HEK293 (cell line): ENCODE measurements at regions not wholly inside any gene's neighbourhood (a gene's known extent, or its start where the extent isn't known, plus 50 kb on each side); places are given as distances from the start of the nearest gene placed in this dataset.

Experiments used
- CTCF ChIA-PET: fragments of 350-600 bp; formaldehyde crosslinking; extraction: SDS; loops from one replicate; lab custom pipeline; 2021; ENCODE audit warnings: antibody characterized with exemption; lab: Yijun Ruan, JAX
- POLR2A ChIA-PET: fragments of 300-600 bp; formaldehyde crosslinking; extraction: SDS; loops from one replicate; lab custom pipeline; 2020; ENCODE audit warnings: antibody characterized with exemption, inconsistent platforms; lab: Yijun Ruan, JAX
- H3K27ac ChIP-seq: fragments of 200-500 bp; sonication (Bioruptor generic); 2 replicates; pipeline ENCODE4 v1.5.1; 2014; ENCODE audit warnings: low read depth, low read length, control low read depth, inconsistent platforms; ENCODE audit errors: extremely low read depth
- H3K36me3 ChIP-seq, 2 experiments: fragments of 200-500 bp in 1 of 2; sonication (Bioruptor generic) in 1 of 2; 1 replicate in 1 of 2; 2 replicates in 1 of 2; pipeline ENCODE4 v1.5.1; 2014 to 2017; ENCODE audit warnings: inconsistent platforms in 2 of 2, low read length in 2 of 2; ENCODE audit not compliant: control insufficient read depth in 2 of 2, insufficient read depth in 1 of 2
- H3K4me1 ChIP-seq: fragments of 200-500 bp; sonication (Bioruptor generic); 2 replicates; pipeline ENCODE4 v1.5.1; 2014; ENCODE audit warnings: mild to moderate bottlenecking, low read length, inconsistent platforms; ENCODE audit not compliant: control insufficient read depth, insufficient read depth
- H3K4me3 ChIP-seq: 2 replicates; pipeline ENCODE4 v1.5.1; 2011; ENCODE audit warnings: low read depth, mild to moderate bottlenecking, control low read depth, low read length, moderate library complexity
- H3K9me3 ChIP-seq: fragments of 200-500 bp; sonication (Bioruptor generic); 2 replicates; pipeline ENCODE4 v1.5.1; 2014; ENCODE audit warnings: low read depth, low read length, inconsistent platforms; ENCODE audit not compliant: control insufficient read depth, insufficient read depth
- AEBP2 ChIP-seq: fragments of 450-650 bp; formaldehyde crosslinking; IDR thresholded peaks from 2 replicates; pipeline ENCODE4 v1.5.1; 2016; ENCODE audit warnings: missing biosample characterization, missing genetic modification characterization, borderline replicate concordance
- GLI2 ChIP-seq: fragments of 450-650 bp; formaldehyde crosslinking; IDR thresholded peaks from 2 replicates; pipeline ENCODE4; 2017; ENCODE audit warnings: missing biosample characterization, missing genetic modification characterization, low read depth, borderline replicate concordance
- OSR2 ChIP-seq: fragments of 450-650 bp; formaldehyde crosslinking; IDR thresholded peaks from 2 replicates; pipeline ENCODE4 v1.5.1; 2016; ENCODE audit warnings: missing biosample characterization, missing genetic modification characterization
- PRDM1 ChIP-seq: fragments of 450-650 bp; formaldehyde crosslinking; IDR thresholded peaks from 2 replicates; pipeline ENCODE4; 2016; ENCODE audit warnings: missing biosample characterization, missing genetic modification characterization
- SP3 ChIP-seq: fragments of 450-650 bp; formaldehyde crosslinking; IDR thresholded peaks from 2 replicates; pipeline ENCODE4 v1.5.1; 2016; ENCODE audit warnings: missing biosample characterization, missing genetic modification characterization
- ZIC2 ChIP-seq: fragments of 450-650 bp; formaldehyde crosslinking; IDR thresholded peaks from 2 replicates; pipeline ENCODE4 v1.5.1; 2016; ENCODE audit warnings: missing biosample characterization, missing genetic modification characterization
- ZNF121 ChIP-seq: fragments of 450-650 bp; formaldehyde crosslinking; IDR thresholded peaks from 2 replicates; pipeline ENCODE4 v1.5.1; 2016; ENCODE audit warnings: missing biosample characterization, missing genetic modification characterization
- ZNF146 ChIP-seq: fragments of 450-650 bp; formaldehyde crosslinking; IDR thresholded peaks from 2 replicates; pipeline ENCODE4 v1.5.1; 2016; ENCODE audit warnings: missing biosample characterization, missing genetic modification characterization
- ZNF169 ChIP-seq: fragments of 450-650 bp; formaldehyde crosslinking; IDR thresholded peaks from 2 replicates; pipeline ENCODE4 v1.5.1; 2016; ENCODE audit warnings: missing biosample characterization, missing genetic modification characterization
- ZNF433 ChIP-seq: fragments of 450-650 bp; formaldehyde crosslinking; IDR thresholded peaks from 2 replicates; pipeline ENCODE4 v1.5.1; 2016; ENCODE audit warnings: missing biosample characterization, missing genetic modification characterization, low read depth
- ZNF548 ChIP-seq: fragments of 450-650 bp; formaldehyde crosslinking; IDR thresholded peaks from 2 replicates; pipeline ENCODE4 v1.5.1; 2016; ENCODE audit warnings: missing biosample characterization, missing genetic modification characterization
- ZNF621 ChIP-seq: fragments of 450-650 bp; formaldehyde crosslinking; IDR thresholded peaks from 2 replicates; pipeline ENCODE4 v1.5.1; 2017; ENCODE audit warnings: missing biosample characterization, missing genetic modification characterization
- ZNF670 ChIP-seq: fragments of 450-650 bp; formaldehyde crosslinking; IDR thresholded peaks from 2 replicates; pipeline ENCODE4 v1.5.1; 2016; ENCODE audit warnings: missing biosample characterization, missing genetic modification characterization, low read depth
- ZNF776 ChIP-seq: fragments of 450-650 bp; formaldehyde crosslinking; IDR thresholded peaks from 2 replicates; pipeline ENCODE4 v1.5.0; 2017; ENCODE audit warnings: missing biosample characterization, missing genetic modification characterization, borderline replicate concordance
- ZNF777 ChIP-seq: fragments of 450-650 bp; formaldehyde crosslinking; IDR thresholded peaks from 2 replicates; pipeline ENCODE4 v1.5.1; 2017; ENCODE audit warnings: missing biosample characterization, missing genetic modification characterization, borderline replicate concordance
- ZNF791 ChIP-seq: fragments of 450-650 bp; formaldehyde crosslinking; IDR thresholded peaks from 2 replicates; pipeline ENCODE4 v1.5.1; 2016; ENCODE audit warnings: missing biosample characterization, missing genetic modification characterization
- ZSCAN30 ChIP-seq: fragments of 450-650 bp; IDR thresholded peaks from 2 replicates; pipeline ENCODE4 v1.5.1; 2018; ENCODE audit warnings: missing biosample characterization, mild to moderate bottlenecking, missing genetic modification characterization, moderate library complexity
- TF ChIP-seq, protein P1 (sequence below): fragments of 450-650 bp; formaldehyde crosslinking; IDR thresholded peaks from 2 replicates; pipeline ENCODE4 v1.5.1; 2016; ENCODE audit warnings: missing biosample characterization, missing genetic modification characterization
- TF ChIP-seq, protein P2 (sequence below): fragments of 450-650 bp; formaldehyde crosslinking; IDR thresholded peaks from 2 replicates; pipeline ENCODE4 v1.5.1; 2016; ENCODE audit warnings: missing biosample characterization, missing genetic modification characterization
- TF ChIP-seq, protein P3 (sequence below): fragments of 450-650 bp; formaldehyde crosslinking; IDR thresholded peaks from 2 replicates; pipeline ENCODE4 v1.5.1; 2016; ENCODE audit warnings: missing biosample characterization, missing genetic modification characterization, borderline replicate concordance
- TF ChIP-seq, protein P4 (sequence below): fragments of 450-650 bp; IDR thresholded peaks from 2 replicates; pipeline ENCODE4 v1.5.1; 2018; ENCODE audit warnings: missing biosample characterization, mild to moderate bottlenecking, missing genetic modification characterization

GRCh38 chr21:41584603-41585176, 76.7 kb upstream of the TMPRSS2 start (continued):
- TF ChIP-seq ZNF776 (tag by site-specific recombination) (no peak), ZNF791 (peak; percentile 23; the same call in 1 of the 2 replicates), ZNF433 (no peak), GLI2 (no peak)

DNA sequence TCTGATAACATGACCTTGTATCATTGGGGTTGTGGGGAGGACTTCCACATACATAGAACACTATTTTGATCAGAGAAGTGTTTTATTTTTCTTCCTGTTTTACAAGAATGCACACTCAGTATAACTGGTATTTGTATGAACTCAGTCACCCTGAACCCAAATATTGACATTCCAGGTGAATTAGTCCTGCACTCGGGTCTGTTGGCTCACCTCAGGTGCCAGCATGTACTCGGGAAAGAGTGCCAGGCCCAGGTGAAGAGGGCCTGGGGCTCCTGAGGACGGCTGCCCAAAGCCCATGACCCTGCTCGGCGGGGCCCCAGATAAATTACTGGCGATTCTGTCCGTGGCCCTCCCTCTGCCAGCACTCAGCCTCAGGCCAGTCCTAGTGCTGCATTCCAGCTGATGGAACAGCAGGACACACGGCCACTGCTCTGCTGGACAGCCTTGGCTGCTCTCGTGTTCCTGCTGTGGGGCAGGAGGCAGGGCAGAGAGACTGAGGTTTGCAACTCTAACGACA, 75.4 kb upstream of the TMPRSS2 start:
- CTCF ChIA-PET = no interaction called here
- Histone ChIP-seq H3K36me3 (no peaks in the 10 kb centered on the region; a peak in 1 of 3 replicates), H3K27ac (no peak overlapping the region), H3K4me3 (no peak overlapping the region), H3K4me1 (no peaks in the 10 kb centered on the region), H3K9me3 (no peaks in the 10 kb centered on the region)
- POLR2A ChIA-PET = no interaction called here
- TF ChIP-seq ZNF670 (no peak), PRDM1 (no peak), AEBP2 (tag by site-specific recombination) (no peak), ZIC2 (peak; percentile 43; the same call in 1 of the 2 replicates), ZNF169 (tag by site-specific recombination) (no peak), OSR2 (no peak), ZNF146 (tag by site-specific recombination) (no peak)

DNA sequence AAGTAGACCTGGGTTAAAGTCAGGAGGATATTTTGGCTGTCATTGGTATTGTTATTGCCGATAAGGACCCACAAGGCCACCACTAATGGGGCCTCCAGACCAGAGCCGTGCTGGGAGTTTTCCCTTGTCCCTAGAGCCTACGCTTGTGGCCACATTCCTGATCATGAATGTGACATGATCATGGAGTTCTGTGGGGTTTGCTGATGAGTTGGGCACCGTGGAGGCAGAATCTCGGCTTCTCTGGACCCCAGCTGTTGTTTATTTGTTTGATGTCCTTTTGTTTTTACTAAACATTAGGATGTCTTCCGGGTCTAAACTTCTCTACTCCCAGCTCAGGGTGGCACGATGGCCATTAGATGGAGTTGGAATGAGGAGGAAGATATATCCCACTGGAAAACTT, 74.9 kb upstream of the TMPRSS2 start:
- CTCF ChIA-PET = no interaction called here

DNA sequence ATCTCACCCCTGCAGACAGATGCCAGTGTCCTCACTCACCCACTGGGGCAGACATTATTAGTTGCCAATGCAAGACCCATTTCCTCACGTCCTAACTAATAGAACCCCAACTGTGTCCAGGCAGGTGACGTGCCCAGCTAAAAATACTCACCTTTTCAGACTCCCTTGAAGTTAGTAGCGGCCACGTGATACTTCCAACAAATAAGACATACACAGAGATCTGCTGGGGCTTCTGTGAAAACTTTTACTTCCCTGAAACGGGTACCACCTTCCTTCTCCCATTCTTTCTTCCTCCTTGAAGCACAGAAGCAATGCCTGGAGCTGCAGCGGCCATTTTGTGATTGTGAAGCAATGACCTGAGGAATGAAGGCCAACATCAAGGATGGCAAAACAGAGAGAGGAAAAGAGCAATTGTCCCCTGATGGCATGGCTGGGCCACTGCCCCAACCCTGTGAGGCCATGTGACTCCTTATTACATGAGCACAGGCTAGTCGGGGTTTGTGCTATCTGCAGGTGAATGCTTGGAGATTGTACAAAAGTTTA, 74.4 kb upstream of the TMPRSS2 start:
- no peak overlapping the region for H3K27ac ChIP-seq
- ChIA-PET POLR2A (no interaction called here), CTCF (no interaction called here)
- H3K9me3 ChIP-seq = no peaks in the 10 kb centered on the region
- H3K4me1 ChIP-seq = no peaks in the 10 kb centered on the region
- H3K36me3 ChIP-seq = no peaks in the 10 kb centered on the region; a peak in 1 of 3 replicates
- no peak overlapping the region for H3K4me3 ChIP-seq
- TF ChIP-seq, protein P1, sequence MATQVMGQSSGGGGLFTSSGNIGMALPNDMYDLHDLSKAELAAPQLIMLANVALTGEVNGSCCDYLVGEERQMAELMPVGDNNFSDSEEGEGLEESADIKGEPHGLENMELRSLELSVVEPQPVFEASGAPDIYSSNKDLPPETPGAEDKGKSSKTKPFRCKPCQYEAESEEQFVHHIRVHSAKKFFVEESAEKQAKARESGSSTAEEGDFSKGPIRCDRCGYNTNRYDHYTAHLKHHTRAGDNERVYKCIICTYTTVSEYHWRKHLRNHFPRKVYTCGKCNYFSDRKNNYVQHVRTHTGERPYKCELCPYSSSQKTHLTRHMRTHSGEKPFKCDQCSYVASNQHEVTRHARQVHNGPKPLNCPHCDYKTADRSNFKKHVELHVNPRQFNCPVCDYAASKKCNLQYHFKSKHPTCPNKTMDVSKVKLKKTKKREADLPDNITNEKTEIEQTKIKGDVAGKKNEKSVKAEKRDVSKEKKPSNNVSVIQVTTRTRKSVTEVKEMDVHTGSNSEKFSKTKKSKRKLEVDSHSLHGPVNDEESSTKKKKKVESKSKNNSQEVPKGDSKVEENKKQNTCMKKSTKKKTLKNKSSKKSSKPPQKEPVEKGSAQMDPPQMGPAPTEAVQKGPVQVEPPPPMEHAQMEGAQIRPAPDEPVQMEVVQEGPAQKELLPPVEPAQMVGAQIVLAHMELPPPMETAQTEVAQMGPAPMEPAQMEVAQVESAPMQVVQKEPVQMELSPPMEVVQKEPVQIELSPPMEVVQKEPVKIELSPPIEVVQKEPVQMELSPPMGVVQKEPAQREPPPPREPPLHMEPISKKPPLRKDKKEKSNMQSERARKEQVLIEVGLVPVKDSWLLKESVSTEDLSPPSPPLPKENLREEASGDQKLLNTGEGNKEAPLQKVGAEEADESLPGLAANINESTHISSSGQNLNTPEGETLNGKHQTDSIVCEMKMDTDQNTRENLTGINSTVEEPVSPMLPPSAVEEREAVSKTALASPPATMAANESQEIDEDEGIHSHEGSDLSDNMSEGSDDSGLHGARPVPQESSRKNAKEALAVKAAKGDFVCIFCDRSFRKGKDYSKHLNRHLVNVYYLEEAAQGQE (tag by site-specific recombination) = no peak
- TF ChIP-seq ZNF777 = no peak
- TF ChIP-seq, protein P2, sequence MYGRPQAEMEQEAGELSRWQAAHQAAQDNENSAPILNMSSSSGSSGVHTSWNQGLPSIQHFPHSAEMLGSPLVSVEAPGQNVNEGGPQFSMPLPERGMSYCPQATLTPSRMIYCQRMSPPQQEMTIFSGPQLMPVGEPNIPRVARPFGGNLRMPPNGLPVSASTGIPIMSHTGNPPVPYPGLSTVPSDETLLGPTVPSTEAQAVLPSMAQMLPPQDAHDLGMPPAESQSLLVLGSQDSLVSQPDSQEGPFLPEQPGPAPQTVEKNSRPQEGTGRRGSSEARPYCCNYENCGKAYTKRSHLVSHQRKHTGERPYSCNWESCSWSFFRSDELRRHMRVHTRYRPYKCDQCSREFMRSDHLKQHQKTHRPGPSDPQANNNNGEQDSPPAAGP (tag by site-specific recombination) = no peak
- TF ChIP-seq, protein P3, sequence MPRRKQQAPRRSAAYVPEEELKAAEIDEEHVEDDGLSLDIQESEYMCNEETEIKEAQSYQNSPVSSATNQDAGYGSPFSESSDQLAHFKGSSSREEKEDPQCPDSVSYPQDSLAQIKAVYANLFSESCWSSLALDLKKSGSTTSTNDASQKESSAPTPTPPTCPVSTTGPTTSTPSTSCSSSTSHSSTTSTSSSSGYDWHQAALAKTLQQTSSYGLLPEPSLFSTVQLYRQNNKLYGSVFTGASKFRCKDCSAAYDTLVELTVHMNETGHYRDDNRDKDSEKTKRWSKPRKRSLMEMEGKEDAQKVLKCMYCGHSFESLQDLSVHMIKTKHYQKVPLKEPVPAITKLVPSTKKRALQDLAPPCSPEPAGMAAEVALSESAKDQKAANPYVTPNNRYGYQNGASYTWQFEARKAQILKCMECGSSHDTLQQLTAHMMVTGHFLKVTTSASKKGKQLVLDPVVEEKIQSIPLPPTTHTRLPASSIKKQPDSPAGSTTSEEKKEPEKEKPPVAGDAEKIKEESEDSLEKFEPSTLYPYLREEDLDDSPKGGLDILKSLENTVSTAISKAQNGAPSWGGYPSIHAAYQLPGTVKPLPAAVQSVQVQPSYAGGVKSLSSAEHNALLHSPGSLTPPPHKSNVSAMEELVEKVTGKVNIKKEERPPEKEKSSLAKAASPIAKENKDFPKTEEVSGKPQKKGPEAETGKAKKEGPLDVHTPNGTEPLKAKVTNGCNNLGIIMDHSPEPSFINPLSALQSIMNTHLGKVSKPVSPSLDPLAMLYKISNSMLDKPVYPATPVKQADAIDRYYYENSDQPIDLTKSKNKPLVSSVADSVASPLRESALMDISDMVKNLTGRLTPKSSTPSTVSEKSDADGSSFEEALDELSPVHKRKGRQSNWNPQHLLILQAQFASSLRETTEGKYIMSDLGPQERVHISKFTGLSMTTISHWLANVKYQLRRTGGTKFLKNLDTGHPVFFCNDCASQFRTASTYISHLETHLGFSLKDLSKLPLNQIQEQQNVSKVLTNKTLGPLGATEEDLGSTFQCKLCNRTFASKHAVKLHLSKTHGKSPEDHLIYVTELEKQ = no peak
- TF ChIP-seq, protein P4, sequence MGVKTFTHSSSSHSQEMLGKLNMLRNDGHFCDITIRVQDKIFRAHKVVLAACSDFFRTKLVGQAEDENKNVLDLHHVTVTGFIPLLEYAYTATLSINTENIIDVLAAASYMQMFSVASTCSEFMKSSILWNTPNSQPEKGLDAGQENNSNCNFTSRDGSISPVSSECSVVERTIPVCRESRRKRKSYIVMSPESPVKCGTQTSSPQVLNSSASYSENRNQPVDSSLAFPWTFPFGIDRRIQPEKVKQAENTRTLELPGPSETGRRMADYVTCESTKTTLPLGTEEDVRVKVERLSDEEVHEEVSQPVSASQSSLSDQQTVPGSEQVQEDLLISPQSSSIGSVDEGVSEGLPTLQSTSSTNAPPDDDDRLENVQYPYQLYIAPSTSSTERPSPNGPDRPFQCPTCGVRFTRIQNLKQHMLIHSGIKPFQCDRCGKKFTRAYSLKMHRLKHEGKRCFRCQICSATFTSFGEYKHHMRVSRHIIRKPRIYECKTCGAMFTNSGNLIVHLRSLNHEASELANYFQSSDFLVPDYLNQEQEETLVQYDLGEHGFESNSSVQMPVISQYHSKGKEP = no peak
- TF ChIP-seq ZSCAN30 = no peak

More for the DNA sequence above, 74.9 kb upstream of the TMPRSS2 start:
- H3K9me3 ChIP-seq = no peaks in the 10 kb centered on the region
- no peaks in the 10 kb centered on the region; a peak in 1 of 3 replicates for H3K36me3 ChIP-seq
- H3K27ac ChIP-seq = no peak overlapping the region
- no peak overlapping the region for H3K4me3 ChIP-seq
- no peaks in the 10 kb centered on the region for H3K4me1 ChIP-seq
- TF ChIP-seq ZNF548 (tag by site-specific recombination) (no peak), PRDM1 (no peak), ZNF621 (tag by site-specific recombination) (no peak), GLI2 (no peak), SP3 (tag by site-specific recombination) (no peak), ZNF121 (tag by site-specific recombination) (no peak)
- POLR2A ChIA-PET = no interaction called here
